ENCODE measurements at regions not wholly inside any gene's neighbourhood (a gene's known extent, or its start where the extent isn't known, plus 50 kb on each side); places are given as distances from the start of the nearest gene placed in this dataset.

DNA sequence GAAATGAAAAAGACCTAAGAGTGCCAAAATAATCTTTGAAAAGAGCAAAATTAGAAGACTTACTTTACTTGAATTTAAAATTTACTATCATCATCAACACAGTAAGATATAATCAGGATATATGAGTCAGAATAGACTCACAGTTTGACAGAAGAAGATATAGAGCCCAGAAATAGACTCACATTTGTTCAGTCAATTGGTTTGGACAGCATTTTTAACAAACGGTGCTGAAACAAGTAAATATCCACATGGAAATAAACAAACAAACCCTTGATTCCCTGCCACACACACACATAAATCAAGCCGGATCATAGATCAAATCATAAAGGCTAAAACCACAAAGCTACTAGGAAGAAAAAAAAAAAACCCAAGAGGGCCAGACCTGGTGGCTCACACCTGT lies 291.1 kb downstream of the ADGRG6 start:
- TF ChIP-seq, protein P1, sequence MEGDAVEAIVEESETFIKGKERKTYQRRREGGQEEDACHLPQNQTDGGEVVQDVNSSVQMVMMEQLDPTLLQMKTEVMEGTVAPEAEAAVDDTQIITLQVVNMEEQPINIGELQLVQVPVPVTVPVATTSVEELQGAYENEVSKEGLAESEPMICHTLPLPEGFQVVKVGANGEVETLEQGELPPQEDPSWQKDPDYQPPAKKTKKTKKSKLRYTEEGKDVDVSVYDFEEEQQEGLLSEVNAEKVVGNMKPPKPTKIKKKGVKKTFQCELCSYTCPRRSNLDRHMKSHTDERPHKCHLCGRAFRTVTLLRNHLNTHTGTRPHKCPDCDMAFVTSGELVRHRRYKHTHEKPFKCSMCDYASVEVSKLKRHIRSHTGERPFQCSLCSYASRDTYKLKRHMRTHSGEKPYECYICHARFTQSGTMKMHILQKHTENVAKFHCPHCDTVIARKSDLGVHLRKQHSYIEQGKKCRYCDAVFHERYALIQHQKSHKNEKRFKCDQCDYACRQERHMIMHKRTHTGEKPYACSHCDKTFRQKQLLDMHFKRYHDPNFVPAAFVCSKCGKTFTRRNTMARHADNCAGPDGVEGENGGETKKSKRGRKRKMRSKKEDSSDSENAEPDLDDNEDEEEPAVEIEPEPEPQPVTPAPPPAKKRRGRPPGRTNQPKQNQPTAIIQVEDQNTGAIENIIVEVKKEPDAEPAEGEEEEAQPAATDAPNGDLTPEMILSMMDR (IDR thresholded peaks at IDR 0.05): no peak
- TF ChIP-seq POLR2A (IDR thresholded peaks at IDR 0.05) (no peak), POLR2AphosphoS5 (IDR thresholded peaks at IDR 0.05; ENCODE audit: insufficient read depth in 1 of 2, low read depth in 1 of 2) (no peak)
